Ishikawa (cell line): ENCODE measurements at regions not wholly inside any gene's neighbourhood (a gene's known extent, or its start where the extent isn't known, plus 50 kb on each side); places are given as distances from the start of the nearest gene placed in this dataset.

Experiments used
- CEBPB ChIP-seq: IDR thresholded peaks from 2 replicates; pipeline ENCODE4 v1.6.1; 2012
- EGR1 ChIP-seq: IDR thresholded peaks from 2 replicates; pipeline ENCODE4 v1.6.1; 2012
- EP300 ChIP-seq: IDR thresholded peaks from 2 replicates; pipeline ENCODE4 v1.6.1; 2012; ENCODE audit warnings: borderline replicate concordance
- RAD21 ChIP-seq: IDR thresholded peaks from 2 replicates; pipeline ENCODE4 v1.6.1; 2012; ENCODE audit warnings: low read depth
- REST ChIP-seq: IDR thresholded peaks from 2 replicates; pipeline ENCODE4 v1.6.1; 2012; ENCODE audit warnings: low read depth, mild to moderate bottlenecking
- TAF1 ChIP-seq: IDR thresholded peaks from 2 replicates; pipeline ENCODE4 v1.6.1; 2012; ENCODE audit warnings: low read depth, mild to moderate bottlenecking
- TCF12 ChIP-seq: IDR thresholded peaks from 2 replicates; pipeline ENCODE4 v1.6.1; 2012; ENCODE audit warnings: low read depth
- YY1 ChIP-seq: IDR thresholded peaks from 2 replicates; pipeline ENCODE4 v1.6.1; 2012; ENCODE audit warnings: low read depth
- TF ChIP-seq, protein P1 (sequence below): IDR thresholded peaks from 2 replicates; pipeline ENCODE4 v1.6.1; 2012

DNA sequence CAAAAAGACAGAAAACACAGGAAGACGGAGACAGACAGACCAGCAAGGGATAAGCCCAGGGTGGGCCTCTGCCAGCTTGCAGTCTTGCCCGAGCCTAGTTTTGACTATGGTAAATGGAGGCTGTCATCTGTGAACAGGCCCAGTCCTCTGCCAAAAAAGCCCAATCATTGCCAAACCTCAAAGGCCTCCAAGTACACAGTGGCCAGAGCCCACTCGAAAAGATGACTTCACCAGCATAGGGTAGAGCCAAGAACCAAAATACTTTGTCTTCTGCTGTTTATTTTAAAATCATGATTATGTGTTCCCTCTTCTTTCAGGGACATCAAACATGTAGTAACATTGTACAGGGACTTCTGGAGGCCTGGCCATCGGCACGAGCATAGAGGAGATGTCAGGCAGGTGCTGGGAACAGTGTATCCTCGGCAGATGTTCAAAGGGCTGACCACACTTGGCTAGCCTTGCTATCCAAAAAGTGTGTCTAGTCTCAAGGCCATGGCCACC lies 66.0 kb downstream of the TTC32 start:
- TF ChIP-seq REST (no peak), TAF1 (no peak), EGR1 (no peak), EP300 (no peak), RAD21 (no peak), TCF12 (no peak), YY1 (no peak), CEBPB (no peak)
- TF ChIP-seq, protein P1, sequence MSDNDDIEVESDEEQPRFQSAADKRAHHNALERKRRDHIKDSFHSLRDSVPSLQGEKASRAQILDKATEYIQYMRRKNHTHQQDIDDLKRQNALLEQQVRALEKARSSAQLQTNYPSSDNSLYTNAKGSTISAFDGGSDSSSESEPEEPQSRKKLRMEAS = no peak
